ENCODE measurements at regions not wholly inside any gene's neighbourhood (a gene's known extent, or its start where the extent isn't known, plus 50 kb on each side); places are given as distances from the start of the nearest gene placed in this dataset.

DNA sequence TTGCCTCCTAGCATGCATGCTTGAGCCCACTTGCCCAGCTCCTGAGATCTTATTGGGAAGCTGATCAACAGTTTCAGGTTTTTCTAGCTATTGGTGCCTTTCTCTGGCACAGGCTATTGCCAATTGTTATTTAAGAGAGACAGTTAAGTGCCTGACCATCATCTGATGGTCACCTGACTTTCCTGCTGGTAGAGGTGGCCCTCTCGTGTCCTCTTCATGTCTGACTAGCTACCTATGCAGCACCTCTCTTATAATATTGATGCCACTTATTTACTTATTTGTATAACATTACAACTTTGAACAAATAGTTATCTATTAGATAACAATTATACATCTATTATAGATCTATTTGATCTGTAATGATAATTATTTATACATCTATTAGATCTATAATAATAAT lies 205.9 kb upstream of the SEMA3D start:
- CTCF ChIA-PET (ENCODE audit: partially characterized antibody): interaction anchor here (1.6 kb wide), 1 partner anchor 351 kb away, joined by 6 read pairs; no protein-coding TSS in a partner anchor
- FAIRE-seq (no peak), DNase-seq (ENCODE audit: low read depth in 1 of 2, low spot score in 2 of 2) (no peak)
- Histone ChIP-seq H3K4me2 (ENCODE audit: insufficient read depth in 1 of 2, low read depth in 2 of 2, low read length in 2 of 2) (no peak overlapping the region), H3K79me2 (ENCODE audit: control insufficient read depth in 1 of 2, insufficient read depth in 2 of 2, low read length in 2 of 2) (no peaks in the 10 kb centered on the region), H3K36me3 (ENCODE audit: control insufficient read depth in 2 of 4, insufficient read depth in 4 of 4, low read length in 3 of 4) (no peaks in the 10 kb centered on the region), H3K23ac (ENCODE audit: insufficient read length) (no peak overlapping the region), H3K27ac (ENCODE audit: low read depth, low read length) (no peak overlapping the region), H4K8ac (ENCODE audit: extremely low read depth, insufficient read depth, low read length) (no peak overlapping the region), H2AK5ac (ENCODE audit: low read depth, low read length) (no peak overlapping the region), H3K4ac (replicated peaks; ENCODE audit: insufficient read length, low read depth, low read length) (no peak overlapping the region), H3K4me3 (ENCODE audit: extremely low read depth in 1 of 4, insufficient read depth in 2 of 4, low read depth in 3 of 4, low read length in 4 of 4) (no peak overlapping the region), H3K56ac (replicated peaks; ENCODE audit: insufficient read length, low read depth, low read length) (no peak overlapping the region), H3K18ac (ENCODE audit: extremely low read depth, low read length) (no peak overlapping the region), H4K20me1 (replicated peaks in 1 of 2; ENCODE audit: control insufficient read depth in 1 of 2, insufficient read depth in 2 of 2, low read length in 2 of 2) (no peaks in the 10 kb centered on the region), H2BK120ac (replicated peaks; ENCODE audit: low read depth, low read length) (no peak overlapping the region), H3K9me3 (ENCODE audit: insufficient read depth in 2 of 2, low read depth in 1 of 2, low read length in 1 of 2) (peaks cover 3 to 4% of the 10 kb centered on the region in 2 experiments; a peak in 1 of 4 replicates), H2BK12ac (ENCODE audit: low read depth, low read length) (no peak overlapping the region), H3K27me3 (replicated peaks in 1 of 4; ENCODE audit: control insufficient read depth in 3 of 4, extremely low read depth in 1 of 4, insufficient read depth in 3 of 4, low read length in 3 of 4) (no peaks in the 10 kb centered on the region), H2BK15ac (ENCODE audit: low read length) (no peak overlapping the region), H3K23me2 (ENCODE audit: low read depth, low read length) (no peaks in the 10 kb centered on the region), H2AFZ (ENCODE audit: low read length) (no peak overlapping the region), H4K5ac (ENCODE audit: insufficient read length, low read depth, low read length) (no peak overlapping the region), H3K9ac (replicated peaks in 1 of 4; ENCODE audit: extremely low read depth in 1 of 4, low read depth in 3 of 4, low read length in 3 of 4) (no peak overlapping the region), H3K4me1 (replicated peaks in 1 of 4; ENCODE audit: control insufficient read depth in 3 of 4, insufficient read depth in 4 of 4, low read length in 3 of 4) (peaks cover 0 to 3% (median under 1%) of the 10 kb centered on the region in 4 experiments; a peak in 1 of 7 replicates), H3K79me1 (ENCODE audit: low read depth, low read length) (no peaks in the 10 kb centered on the region), H2BK20ac (ENCODE audit: low read length) (no peak overlapping the region), H2BK5ac (ENCODE audit: low read depth, low read length) (no peak overlapping the region), H4K91ac (replicated peaks; ENCODE audit: insufficient read length, low read length) (no peak overlapping the region), H3K14ac (ENCODE audit: insufficient read length) (no peak overlapping the region)
- TF ChIP-seq KDM5A (IDR thresholded peaks at IDR 0.05; ENCODE audit: low read length) (no peak), RAD21 (IDR thresholded peaks at IDR 0.05 in 1 of 2, conservative IDR thresholded peaks at IDR 0.05 in 1 of 2; ENCODE audit: low read depth in 2 of 2, low read length in 2 of 2) (peak in 1 of 2 experiments; percentile 25; a peak in 1 of 4 replicates)
- POLR2A ChIA-PET (ENCODE audit: partially characterized antibody): no interaction called here
- WGBS, 2 experiments (ENCODE audit: extremely low coverage in 1 of 2, insufficient coverage in 1 of 2, insufficient read length in 1 of 2, insufficient replicate concordance in 2 of 2, low coverage in 1 of 2, low lambda C conversion rate in 2 of 2, missing lambda C conversion rate in 1 of 2): 100% methylated on average over 1 of the region's 1 CpG; no CpG with 5 or more reads in 1 of the 2 experiments

Data from H1 (cell line).